Prostate gland (tissue), 2 donors: ENCODE measurements at regions not wholly inside any gene's neighbourhood (a gene's known extent, or its start where the extent isn't known, plus 50 kb on each side); places are given as distances from the start of the nearest gene placed in this dataset.

Source experiments
- POLR2A ChIP-seq: fragments of 450-650 bp; IDR thresholded peaks from one replicate; pipeline ENCODE4 v1.6.1; 2016; ENCODE audit warnings: antibody characterized with exemption, mild to moderate bottlenecking
- TF ChIP-seq, protein P1 (sequence below), 4 experiments: fragments of 200-600 bp in 2 of 4; fragments of 450-650 bp in 2 of 4; sonication (generic) in 2 of 4; IDR thresholded peaks; 1 replicate in 3 of 4; 2 replicates in 1 of 4; pipeline ENCODE4 v1.5.1; 2016 to 2019; ENCODE audit warnings: antibody characterized with exemption in 4 of 4, mild to moderate bottlenecking in 2 of 4, moderate library complexity in 2 of 4

GRCh38 chr3:72099326-72100079 is 314.6 kb upstream of the PROK2 start:
- TF ChIP-seq, protein P1, sequence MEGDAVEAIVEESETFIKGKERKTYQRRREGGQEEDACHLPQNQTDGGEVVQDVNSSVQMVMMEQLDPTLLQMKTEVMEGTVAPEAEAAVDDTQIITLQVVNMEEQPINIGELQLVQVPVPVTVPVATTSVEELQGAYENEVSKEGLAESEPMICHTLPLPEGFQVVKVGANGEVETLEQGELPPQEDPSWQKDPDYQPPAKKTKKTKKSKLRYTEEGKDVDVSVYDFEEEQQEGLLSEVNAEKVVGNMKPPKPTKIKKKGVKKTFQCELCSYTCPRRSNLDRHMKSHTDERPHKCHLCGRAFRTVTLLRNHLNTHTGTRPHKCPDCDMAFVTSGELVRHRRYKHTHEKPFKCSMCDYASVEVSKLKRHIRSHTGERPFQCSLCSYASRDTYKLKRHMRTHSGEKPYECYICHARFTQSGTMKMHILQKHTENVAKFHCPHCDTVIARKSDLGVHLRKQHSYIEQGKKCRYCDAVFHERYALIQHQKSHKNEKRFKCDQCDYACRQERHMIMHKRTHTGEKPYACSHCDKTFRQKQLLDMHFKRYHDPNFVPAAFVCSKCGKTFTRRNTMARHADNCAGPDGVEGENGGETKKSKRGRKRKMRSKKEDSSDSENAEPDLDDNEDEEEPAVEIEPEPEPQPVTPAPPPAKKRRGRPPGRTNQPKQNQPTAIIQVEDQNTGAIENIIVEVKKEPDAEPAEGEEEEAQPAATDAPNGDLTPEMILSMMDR (IDR thresholded peaks at IDR 0.05): no peak
- no peak for TF ChIP-seq POLR2A
